Astrocyte of the cerebellum (primary cell): ENCODE measurements at regions not wholly inside any gene's neighbourhood (a gene's known extent, or its start where the extent isn't known, plus 50 kb on each side); places are given as distances from the start of the nearest gene placed in this dataset.

Experiments used
- DNase-seq: peaks from one replicate; pipeline ENCODE4 v3.0.0-alpha.2; 2011; ENCODE audit warnings: low read depth
- H3K4me3 ChIP-seq: 2 replicates; pipeline ENCODE4 v1.5.1; 2011; ENCODE audit warnings: mild to moderate bottlenecking, low read depth, low read length, moderate library complexity
- in situ Hi-C: cut with HindIII; loops from 2 replicates; pipeline ENCODE4 v1.10.0; 2017; ENCODE audit warnings: low sequenced_read_pairs
- TF ChIP-seq, protein P1 (sequence below): IDR thresholded peaks from 2 replicates; pipeline ENCODE4 v1.5.1; 2012; ENCODE audit warnings: low read length, low read depth, moderate library complexity, mild to moderate bottlenecking; ENCODE audit errors: missing control alignments

DNA sequence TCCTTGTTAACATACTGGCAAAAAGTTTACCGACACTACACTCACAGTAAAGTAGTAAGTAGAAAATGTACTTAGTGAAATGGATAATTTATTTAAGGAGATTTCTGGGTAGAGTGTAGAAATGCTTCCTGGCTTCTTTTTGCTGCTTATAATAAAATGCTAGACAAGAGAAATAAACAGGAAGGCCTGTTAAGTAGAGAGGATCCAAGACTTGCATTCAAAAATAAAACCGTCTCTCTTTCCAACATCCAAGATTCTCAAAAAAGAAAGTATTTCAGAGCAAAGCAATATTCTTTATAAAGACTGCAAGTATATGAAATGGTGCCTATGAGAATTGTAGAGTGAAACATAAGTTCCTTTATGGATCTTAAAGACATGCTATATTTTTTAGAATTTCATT, 77.0 kb upstream of the CNTN6 start:
- H3K4me3 ChIP-seq = no peak overlapping the region
- DNase-seq = no peak
- in situ Hi-C loops = no loop called here
- TF ChIP-seq, protein P1, sequence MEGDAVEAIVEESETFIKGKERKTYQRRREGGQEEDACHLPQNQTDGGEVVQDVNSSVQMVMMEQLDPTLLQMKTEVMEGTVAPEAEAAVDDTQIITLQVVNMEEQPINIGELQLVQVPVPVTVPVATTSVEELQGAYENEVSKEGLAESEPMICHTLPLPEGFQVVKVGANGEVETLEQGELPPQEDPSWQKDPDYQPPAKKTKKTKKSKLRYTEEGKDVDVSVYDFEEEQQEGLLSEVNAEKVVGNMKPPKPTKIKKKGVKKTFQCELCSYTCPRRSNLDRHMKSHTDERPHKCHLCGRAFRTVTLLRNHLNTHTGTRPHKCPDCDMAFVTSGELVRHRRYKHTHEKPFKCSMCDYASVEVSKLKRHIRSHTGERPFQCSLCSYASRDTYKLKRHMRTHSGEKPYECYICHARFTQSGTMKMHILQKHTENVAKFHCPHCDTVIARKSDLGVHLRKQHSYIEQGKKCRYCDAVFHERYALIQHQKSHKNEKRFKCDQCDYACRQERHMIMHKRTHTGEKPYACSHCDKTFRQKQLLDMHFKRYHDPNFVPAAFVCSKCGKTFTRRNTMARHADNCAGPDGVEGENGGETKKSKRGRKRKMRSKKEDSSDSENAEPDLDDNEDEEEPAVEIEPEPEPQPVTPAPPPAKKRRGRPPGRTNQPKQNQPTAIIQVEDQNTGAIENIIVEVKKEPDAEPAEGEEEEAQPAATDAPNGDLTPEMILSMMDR = no peak

- in situ Hi-C loops = no loop called here
- DNase-seq = no peak
- TF ChIP-seq, protein P1 = no peak
- H3K4me3 ChIP-seq = no peak overlapping the region
These were observed 75.0 kb upstream of the CNTN6 start for GRCh38 chr3:1017870-1018269.

DNA sequence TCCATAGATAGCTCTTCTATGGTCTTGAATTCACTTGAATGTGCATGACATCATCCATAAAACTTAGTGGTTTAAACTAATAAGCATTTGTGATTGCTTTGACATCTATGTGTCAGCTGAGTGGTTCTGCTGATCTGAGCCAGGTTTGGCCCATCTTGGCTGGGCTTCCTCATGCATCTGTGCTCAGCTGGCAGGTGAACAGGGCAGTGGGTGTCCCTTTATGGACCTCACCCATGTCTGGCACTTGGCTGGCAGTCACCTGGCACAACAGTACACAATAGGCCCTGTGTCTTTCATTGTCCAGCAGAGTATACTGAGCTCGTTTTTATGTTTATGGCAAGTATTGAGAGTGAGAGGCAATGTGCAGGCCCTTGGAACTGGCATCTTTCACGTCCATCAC, 73.7 kb upstream of the CNTN6 start:
- TF ChIP-seq, protein P1 = no peak
- DNase-seq = no peak
- H3K4me3 ChIP-seq = no peak overlapping the region
- in situ Hi-C loops = no loop called here

- TF ChIP-seq, protein P1 = no peak
- in situ Hi-C loops = no loop called here
- DNase-seq = no peak
- H3K4me3 ChIP-seq = no peak overlapping the region
These were observed 66.4 kb upstream of the CNTN6 start for GRCh38 chr3:1026395-1026794.

- DNase-seq = no peak
- in situ Hi-C loops = loop anchor here (5.0 kb wide), 1 partner anchor 49 kb away; no protein-coding TSS in a partner anchor
- H3K4me3 ChIP-seq = no peak overlapping the region
- TF ChIP-seq, protein P1 = no peak
These were observed 56.5 kb upstream of the CNTN6 start for GRCh38 chr3:1036207-1036826.

- no peak for DNase-seq
- in situ Hi-C loops = loop anchor here (5.0 kb wide), 1 partner anchor 50 kb away; no protein-coding TSS in a partner anchor
These were observed 55.2 kb upstream of the CNTN6 start for GRCh38 chr3:1037631-1038030.

More at GRCh38 chr3:1037631-1038030, 55.2 kb upstream of the CNTN6 start:
- no peak overlapping the region for H3K4me3 ChIP-seq
- TF ChIP-seq, protein P1 = no peak
